ENCODE measurements at regions not wholly inside any gene's neighbourhood (a gene's known extent, or its start where the extent isn't known, plus 50 kb on each side); places are given as distances from the start of the nearest gene placed in this dataset.

GRCh38 chr4:65798498-65799127, 128.3 kb upstream of the EPHA5 start:
- Histone ChIP-seq H3K27ac (ENCODE audit: low read depth, low read length) (no peak overlapping the region), H3K4me3 (ENCODE audit: low read depth, low read length) (no peak overlapping the region), H3K4me1 (ENCODE audit: control insufficient read depth, insufficient read depth, low read length) (no peaks in the 10 kb centered on the region), H3K9me3 (ENCODE audit: control insufficient read depth, insufficient read depth, low read length) (peaks cover 1% of the 10 kb centered on the region), H3K36me3 (ENCODE audit: control insufficient read depth, insufficient read depth, low read length) (no peaks in the 10 kb centered on the region), H3K27me3 (ENCODE audit: control insufficient read depth, insufficient read depth, low read length) (no peaks in the 10 kb centered on the region)
- no CpG with 5 or more reads among the region's 2 CpGs for WGBS (ENCODE audit: insufficient coverage)
- no peak for DNase-seq (ENCODE audit: low read depth in 4 of 6, low spot score in 6 of 6)

GRCh38 chr4:65791812-65792308, 121.6 kb upstream of the EPHA5 start:
- no peaks in the 10 kb centered on the region for H3K27me3 ChIP-seq (ENCODE audit: control insufficient read depth, insufficient read depth, low read length)
- H3K27ac ChIP-seq (ENCODE audit: low read depth, low read length), result no peak overlapping the region
- WGBS (ENCODE audit: insufficient coverage), result 0% methylated on average over 1 of the region's 5 CpGs
- no peaks in the 10 kb centered on the region for H3K4me1 ChIP-seq (ENCODE audit: control insufficient read depth, insufficient read depth, low read length)
- peak in 2 of 6 donors; percentile 21 to 31 for DNase-seq (ENCODE audit: low read depth in 4 of 6, low spot score in 6 of 6)
- H3K9me3 ChIP-seq (ENCODE audit: control insufficient read depth, insufficient read depth, low read length), result no peaks in the 10 kb centered on the region
- no peak overlapping the region for H3K4me3 ChIP-seq (ENCODE audit: low read depth, low read length)
- no peaks in the 10 kb centered on the region for H3K36me3 ChIP-seq (ENCODE audit: control insufficient read depth, insufficient read depth, low read length)

GRCh38 chr4:65791111-65791811, 121.0 kb upstream of the EPHA5 start:
- DNase-seq (ENCODE audit: low read depth in 4 of 6, low spot score in 6 of 6), result no peak
- Histone ChIP-seq H3K36me3 (ENCODE audit: control insufficient read depth, insufficient read depth, low read length) (no peaks in the 10 kb centered on the region), H3K27me3 (ENCODE audit: control insufficient read depth, insufficient read depth, low read length) (no peaks in the 10 kb centered on the region), H3K4me1 (ENCODE audit: control insufficient read depth, insufficient read depth, low read length) (no peaks in the 10 kb centered on the region), H3K4me3 (ENCODE audit: low read depth, low read length) (no peak overlapping the region), H3K9me3 (ENCODE audit: control insufficient read depth, insufficient read depth, low read length) (no peaks in the 10 kb centered on the region), H3K27ac (ENCODE audit: low read depth, low read length) (no peak overlapping the region)
- WGBS (ENCODE audit: insufficient coverage), result no CpG with 5 or more reads among the region's 1 CpG

- H3K36me3 ChIP-seq (ENCODE audit: control insufficient read depth, insufficient read depth, low read length), result no peaks in the 10 kb centered on the region
- peak in 2 of 6 donors; percentile 4 to 7 for DNase-seq (ENCODE audit: low read depth in 4 of 6, low spot score in 6 of 6)
- no peaks in the 10 kb centered on the region for H3K27me3 ChIP-seq (ENCODE audit: control insufficient read depth, insufficient read depth, low read length)
- H3K4me3 ChIP-seq (ENCODE audit: low read depth, low read length), result no peak overlapping the region
- no peaks in the 10 kb centered on the region for H3K9me3 ChIP-seq (ENCODE audit: control insufficient read depth, insufficient read depth, low read length)
- H3K27ac ChIP-seq (ENCODE audit: low read depth, low read length), result no peak overlapping the region
- H3K4me1 ChIP-seq (ENCODE audit: control insufficient read depth, insufficient read depth, low read length), result no peaks in the 10 kb centered on the region
- 89% methylated on average over 1 of the region's 2 CpGs for whole genome bisulfite sequencing (ENCODE audit: insufficient coverage)
Observed at GRCh38 chr4:65789805-65790204, 119.5 kb upstream of the EPHA5 start.

GRCh38 chr4:65789341-65789740, 119.1 kb upstream of the EPHA5 start:
- Histone ChIP-seq H3K4me1 (ENCODE audit: control insufficient read depth, insufficient read depth, low read length) (no peaks in the 10 kb centered on the region), H3K4me3 (ENCODE audit: low read depth, low read length) (no peak overlapping the region), H3K27ac (ENCODE audit: low read depth, low read length) (no peak overlapping the region), H3K27me3 (ENCODE audit: control insufficient read depth, insufficient read depth, low read length) (no peaks in the 10 kb centered on the region), H3K36me3 (ENCODE audit: control insufficient read depth, insufficient read depth, low read length) (no peaks in the 10 kb centered on the region), H3K9me3 (ENCODE audit: control insufficient read depth, insufficient read depth, low read length) (no peaks in the 10 kb centered on the region)
- no CpG with 5 or more reads among the region's 2 CpGs for whole genome bisulfite sequencing (ENCODE audit: insufficient coverage)
- DNase-seq (ENCODE audit: low read depth in 4 of 6, low spot score in 6 of 6), result no peak

- no peaks in the 10 kb centered on the region for H3K27me3 ChIP-seq (ENCODE audit: control insufficient read depth, insufficient read depth, low read length)
- no peak for DNase-seq (ENCODE audit: low read depth in 4 of 6, low spot score in 6 of 6)
- no peak overlapping the region for H3K4me3 ChIP-seq (ENCODE audit: low read depth, low read length)
- no peaks in the 10 kb centered on the region for H3K4me1 ChIP-seq (ENCODE audit: control insufficient read depth, insufficient read depth, low read length)
- no peaks in the 10 kb centered on the region for H3K36me3 ChIP-seq (ENCODE audit: control insufficient read depth, insufficient read depth, low read length)
- 76% methylated on average over 1 of the region's 1 CpG for WGBS (ENCODE audit: insufficient coverage)
- no peak overlapping the region for H3K27ac ChIP-seq (ENCODE audit: low read depth, low read length)
- peaks cover 3% of the 10 kb centered on the region for H3K9me3 ChIP-seq (ENCODE audit: control insufficient read depth, insufficient read depth, low read length)
Observed at GRCh38 chr4:65777270-65777669, 107.0 kb upstream of the EPHA5 start.

- Histone ChIP-seq H3K4me3 (ENCODE audit: low read depth, low read length) (no peak overlapping the region), H3K9me3 (ENCODE audit: control insufficient read depth, insufficient read depth, low read length) (peaks cover 3% of the 10 kb centered on the region), H3K27me3 (ENCODE audit: control insufficient read depth, insufficient read depth, low read length) (no peaks in the 10 kb centered on the region), H3K4me1 (ENCODE audit: control insufficient read depth, insufficient read depth, low read length) (no peaks in the 10 kb centered on the region), H3K27ac (ENCODE audit: low read depth, low read length) (no peak overlapping the region), H3K36me3 (ENCODE audit: control insufficient read depth, insufficient read depth, low read length) (no peaks in the 10 kb centered on the region)
- WGBS (ENCODE audit: insufficient coverage), result 97% methylated on average over 6 of the region's 6 CpGs
- no peak for DNase-seq (ENCODE audit: low read depth in 4 of 6, low spot score in 6 of 6)
Observed at GRCh38 chr4:65773636-65774035, 103.3 kb upstream of the EPHA5 start.

GRCh38 chr4:65747386-65747785, 77.1 kb upstream of the EPHA5 start:
- no peaks in the 10 kb centered on the region for H3K27me3 ChIP-seq (ENCODE audit: control insufficient read depth, insufficient read depth, low read length)
- no peaks in the 10 kb centered on the region for H3K9me3 ChIP-seq (ENCODE audit: control insufficient read depth, insufficient read depth, low read length)
- H3K4me1 ChIP-seq (ENCODE audit: control insufficient read depth, insufficient read depth, low read length), result no peaks in the 10 kb centered on the region
- H3K4me3 ChIP-seq (ENCODE audit: low read depth, low read length), result no peak overlapping the region
- H3K36me3 ChIP-seq (ENCODE audit: control insufficient read depth, insufficient read depth, low read length), result no peaks in the 10 kb centered on the region
- no CpG with 5 or more reads among the region's 2 CpGs for WGBS (ENCODE audit: insufficient coverage)
- H3K27ac ChIP-seq (ENCODE audit: low read depth, low read length), result no peak overlapping the region
- no peak for DNase-seq (ENCODE audit: low read depth in 4 of 6, low spot score in 6 of 6)

GRCh38 chr4:65738134-65738533, 67.8 kb upstream of the EPHA5 start:
- H3K36me3 ChIP-seq (ENCODE audit: control insufficient read depth, insufficient read depth, low read length), result no peaks in the 10 kb centered on the region
- no peak overlapping the region for H3K27ac ChIP-seq (ENCODE audit: low read depth, low read length)
- no peak for DNase-seq (ENCODE audit: low read depth in 4 of 6, low spot score in 6 of 6)
- 89% methylated on average over 1 of the region's 2 CpGs for WGBS (ENCODE audit: insufficient coverage)
- no peak overlapping the region for H3K4me3 ChIP-seq (ENCODE audit: low read depth, low read length)
- H3K9me3 ChIP-seq (ENCODE audit: control insufficient read depth, insufficient read depth, low read length), result no peaks in the 10 kb centered on the region
- H3K4me1 ChIP-seq (ENCODE audit: control insufficient read depth, insufficient read depth, low read length), result no peaks in the 10 kb centered on the region
- no peaks in the 10 kb centered on the region for H3K27me3 ChIP-seq (ENCODE audit: control insufficient read depth, insufficient read depth, low read length)

GRCh38 chr4:65737672-65738071, 67.4 kb upstream of the EPHA5 start:
- Histone ChIP-seq H3K4me3 (ENCODE audit: low read depth, low read length) (no peak overlapping the region), H3K27me3 (ENCODE audit: control insufficient read depth, insufficient read depth, low read length) (no peaks in the 10 kb centered on the region), H3K9me3 (ENCODE audit: control insufficient read depth, insufficient read depth, low read length) (no peaks in the 10 kb centered on the region), H3K27ac (ENCODE audit: low read depth, low read length) (no peak overlapping the region), H3K36me3 (ENCODE audit: control insufficient read depth, insufficient read depth, low read length) (no peaks in the 10 kb centered on the region), H3K4me1 (ENCODE audit: control insufficient read depth, insufficient read depth, low read length) (no peaks in the 10 kb centered on the region)
- WGBS (ENCODE audit: insufficient coverage), result 93% methylated on average over 3 of the region's 4 CpGs
- DNase-seq (ENCODE audit: low read depth in 4 of 6, low spot score in 6 of 6), result no peak

Measured in spinal cord (tissue), 9 donors.